GM19099 (cell line): ENCODE measurements at regions not wholly inside any gene's neighbourhood (a gene's known extent, or its start where the extent isn't known, plus 50 kb on each side); places are given as distances from the start of the nearest gene placed in this dataset.

Source experiments
- POLR2A ChIP-seq: IDR thresholded peaks from 3 replicates; pipeline ENCODE4 v1.6.1; 2011; ENCODE audit warnings: low read depth; ENCODE audit not compliant: insufficient read length; ENCODE audit errors: extremely low read depth

DNA sequence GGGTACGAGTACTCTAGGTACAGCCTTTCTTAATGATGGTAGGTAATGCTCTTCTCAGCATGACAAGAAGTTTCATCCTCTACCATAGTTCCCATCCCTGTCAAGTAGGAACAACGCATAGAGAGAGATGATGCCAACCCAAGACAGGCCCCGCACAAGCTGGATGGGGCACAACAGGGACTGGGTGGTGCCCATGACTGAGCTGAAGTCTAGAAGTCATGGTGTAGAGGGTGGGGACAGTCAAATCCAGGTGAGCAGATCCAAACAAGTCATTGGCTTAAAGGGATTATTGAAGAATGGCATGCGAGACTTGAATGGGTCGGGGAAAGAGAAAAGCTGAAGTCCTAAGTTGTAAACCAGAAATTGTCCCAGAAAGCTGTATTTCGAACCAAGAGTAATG, 84.2 kb upstream of the MDM1 start:
- no peak for TF ChIP-seq POLR2A

DNA sequence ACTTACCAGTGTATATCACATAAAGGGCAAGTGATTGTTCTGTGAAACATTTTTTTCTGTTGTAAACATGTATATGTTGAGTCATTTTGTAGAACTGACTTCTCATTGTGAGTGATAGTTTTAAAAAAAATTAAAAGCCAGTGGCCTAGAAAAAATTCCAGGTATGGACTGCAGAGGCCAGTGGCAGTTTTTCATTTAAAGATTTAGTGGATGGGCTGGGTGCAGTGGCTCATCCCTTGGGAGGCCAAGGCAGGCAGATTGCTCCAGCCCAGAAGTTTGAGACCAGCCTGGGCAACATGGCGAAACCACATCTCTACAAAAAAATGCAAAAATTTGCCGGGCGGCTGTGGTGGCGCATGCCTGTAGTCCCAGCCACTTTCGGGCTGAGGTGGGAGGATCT, 84.7 kb upstream of the MDM1 start:
- no peak for TF ChIP-seq POLR2A

DNA sequence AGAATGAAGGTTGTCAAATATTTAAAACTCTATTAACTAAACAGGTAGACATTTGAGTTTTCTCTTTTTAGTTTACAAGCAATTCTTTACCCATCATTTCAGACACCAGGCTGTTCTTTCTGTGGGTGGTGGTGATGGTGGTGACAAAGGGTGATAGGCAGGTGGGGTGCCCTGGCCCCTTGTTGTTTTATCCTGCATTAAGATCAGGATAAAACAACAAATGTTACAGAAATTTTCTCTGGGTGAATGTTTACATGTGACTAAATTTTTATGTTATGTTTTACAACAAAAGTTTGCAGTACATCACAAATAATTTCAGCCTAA, 85.9 kb upstream of the MDM1 start:
- no peak for TF ChIP-seq POLR2A

DNA sequence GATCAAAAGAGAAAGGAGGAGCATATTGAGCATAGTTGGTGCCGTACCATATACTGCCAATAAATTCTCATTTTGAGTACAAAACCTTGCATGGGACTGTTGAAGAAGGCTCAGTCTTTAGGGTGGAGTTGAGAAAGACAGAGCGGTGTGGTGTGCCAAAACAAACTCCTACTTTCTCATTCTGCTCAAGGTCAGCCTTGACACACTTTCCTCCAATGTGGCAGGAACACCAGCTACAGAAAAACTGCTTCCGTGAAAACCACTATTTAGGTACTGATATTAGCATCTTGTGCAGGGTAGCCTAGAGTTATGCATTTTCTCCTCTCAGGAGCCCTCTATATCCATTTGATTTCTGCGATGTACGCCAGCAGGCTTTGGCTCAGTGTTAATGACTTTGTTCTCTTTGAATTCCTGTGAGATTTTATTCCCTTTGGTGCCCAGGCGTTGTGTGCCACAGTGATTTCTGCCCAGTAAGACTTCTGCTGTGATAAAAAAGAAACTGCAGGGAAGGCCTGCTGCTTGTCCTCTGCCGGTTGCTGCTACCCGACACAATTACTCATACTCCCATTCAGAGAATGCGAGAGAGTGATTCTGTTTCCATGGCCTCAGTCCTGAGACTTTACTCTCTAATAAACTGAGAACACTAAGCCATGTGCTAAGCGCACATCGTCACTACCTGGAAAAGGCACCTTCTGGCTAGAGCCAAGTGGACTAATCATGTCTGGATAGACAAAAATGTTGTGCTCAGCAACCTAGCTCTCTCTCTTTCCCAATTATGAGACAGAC, 88.3 kb upstream of the MDM1 start:
- no peak for TF ChIP-seq POLR2A

DNA sequence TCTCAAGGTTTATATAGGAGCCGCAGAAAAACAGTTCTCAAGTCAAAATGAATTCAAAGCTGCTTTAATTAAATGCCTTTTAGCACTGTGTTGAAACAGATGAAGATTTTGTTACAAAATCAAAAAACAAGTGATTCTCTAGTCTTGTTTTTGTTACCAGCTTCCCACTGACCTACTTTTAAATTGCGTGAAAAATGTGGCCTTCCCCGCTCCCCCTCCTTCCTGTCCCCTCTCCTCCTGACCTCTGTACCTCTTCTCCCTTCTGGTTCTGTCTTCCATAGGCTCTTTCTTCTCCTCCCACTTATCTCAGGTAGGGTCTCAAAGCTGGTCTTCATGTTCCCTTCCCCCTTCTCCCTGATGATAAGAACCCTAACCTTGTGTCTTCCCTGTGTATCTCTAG, 90.0 kb upstream of the MDM1 start:
- TF ChIP-seq POLR2A: no peak

DNA sequence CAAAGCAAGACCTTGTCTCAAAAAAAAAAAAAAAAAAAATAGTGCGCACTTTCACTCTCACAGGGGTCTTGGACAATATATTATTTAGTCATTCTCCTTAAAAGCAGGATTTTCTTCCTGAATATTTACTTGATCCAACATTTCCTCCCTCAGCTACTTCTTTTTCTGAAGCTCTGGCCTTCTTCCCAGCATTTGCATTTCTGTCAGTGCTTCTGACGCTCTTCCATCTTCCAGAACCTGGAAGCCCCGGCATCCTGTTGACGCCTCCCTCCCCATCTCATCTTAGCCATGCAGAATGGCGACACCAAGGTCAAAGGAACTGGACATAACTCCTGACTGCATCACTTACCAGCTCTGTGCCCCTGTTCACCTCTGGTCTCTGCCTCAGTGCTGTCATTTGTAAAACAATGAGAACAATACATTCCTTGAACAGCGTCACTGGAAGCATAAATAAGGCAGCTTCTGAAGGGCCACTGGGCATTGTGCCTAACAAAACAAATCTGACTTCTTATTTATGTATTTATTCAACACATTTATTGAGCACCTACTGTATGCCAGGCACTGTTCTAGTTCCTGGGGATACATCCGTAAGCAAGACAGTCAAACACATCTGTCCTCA, 90.9 kb upstream of the MDM1 start:
- no peak for TF ChIP-seq POLR2A

DNA sequence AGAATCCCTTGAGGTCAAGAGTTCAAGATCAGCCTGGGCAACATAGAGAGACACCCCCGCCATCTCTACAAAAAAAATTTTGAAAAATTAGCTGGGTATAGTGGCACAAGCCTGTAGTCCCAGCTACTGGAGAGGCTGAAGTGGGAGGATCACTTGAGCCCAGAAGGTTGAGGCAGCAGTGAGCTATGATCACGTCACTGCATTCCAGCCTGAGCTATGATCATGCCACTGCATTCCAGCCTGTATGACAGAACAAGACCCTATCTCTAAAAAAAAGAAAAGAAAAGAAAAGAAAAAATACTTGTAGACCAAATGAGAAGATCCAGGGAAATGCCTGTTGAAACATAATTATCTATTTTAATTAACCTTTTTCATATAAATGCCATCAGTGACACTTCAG, 93.8 kb upstream of the MDM1 start:
- TF ChIP-seq POLR2A: no peak

DNA sequence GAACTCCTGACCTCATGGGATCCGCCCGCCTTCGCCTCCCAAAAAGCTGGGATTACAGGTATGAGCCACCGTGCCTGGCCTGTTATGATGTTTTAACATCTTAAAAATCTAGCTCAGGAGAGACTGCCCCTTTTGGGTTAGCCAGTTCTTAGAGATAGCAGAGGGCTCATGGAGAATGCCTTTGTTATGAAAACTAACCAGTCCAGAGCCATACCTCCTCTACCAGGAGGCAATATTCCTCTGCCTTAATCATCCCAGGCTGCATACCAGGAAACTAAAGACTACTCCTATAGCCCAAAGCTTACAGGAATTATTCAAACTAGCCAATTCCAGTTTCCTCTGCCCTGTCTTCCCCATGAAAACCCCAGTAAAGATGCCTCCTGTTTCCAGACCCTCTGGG, 96.0 kb upstream of the MDM1 start:
- TF ChIP-seq POLR2A: no peak

DNA sequence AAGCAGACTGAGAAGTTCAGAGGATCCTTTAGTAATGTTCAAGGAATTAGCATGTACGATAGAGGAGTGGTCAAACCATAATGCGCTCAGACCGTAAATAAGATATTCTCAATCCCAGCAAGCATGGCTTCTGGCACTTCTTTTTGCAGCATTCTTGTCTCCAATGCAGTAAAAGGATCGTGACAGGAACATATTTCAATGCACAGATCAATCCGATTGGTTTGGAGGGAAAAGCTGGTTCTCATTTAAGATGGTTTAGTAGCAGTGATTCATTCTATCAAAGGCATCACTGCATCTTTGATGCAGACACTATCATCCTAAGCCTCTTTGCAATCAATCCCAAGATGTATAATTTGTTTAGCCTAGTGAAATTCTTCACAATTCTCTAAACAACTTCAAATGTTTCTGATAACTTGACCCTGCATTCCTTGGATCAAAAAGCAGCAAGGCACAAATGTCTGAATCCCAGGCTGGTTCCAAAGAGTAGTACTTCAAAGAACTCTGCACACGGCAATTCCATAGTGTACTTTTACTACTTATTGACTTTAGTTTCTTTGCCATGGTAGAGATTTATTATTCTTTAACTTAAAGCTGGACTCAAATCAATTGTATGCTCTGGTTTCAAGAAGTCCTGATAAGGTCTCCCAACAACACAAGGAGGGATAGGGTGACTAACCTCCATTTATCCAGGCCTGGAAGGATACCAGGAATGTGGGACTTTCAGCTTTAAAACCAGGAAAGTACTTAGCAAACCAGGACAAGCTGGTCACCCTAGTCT, 96.8 kb upstream of the MDM1 start:
- TF ChIP-seq POLR2A: no peak

DNA sequence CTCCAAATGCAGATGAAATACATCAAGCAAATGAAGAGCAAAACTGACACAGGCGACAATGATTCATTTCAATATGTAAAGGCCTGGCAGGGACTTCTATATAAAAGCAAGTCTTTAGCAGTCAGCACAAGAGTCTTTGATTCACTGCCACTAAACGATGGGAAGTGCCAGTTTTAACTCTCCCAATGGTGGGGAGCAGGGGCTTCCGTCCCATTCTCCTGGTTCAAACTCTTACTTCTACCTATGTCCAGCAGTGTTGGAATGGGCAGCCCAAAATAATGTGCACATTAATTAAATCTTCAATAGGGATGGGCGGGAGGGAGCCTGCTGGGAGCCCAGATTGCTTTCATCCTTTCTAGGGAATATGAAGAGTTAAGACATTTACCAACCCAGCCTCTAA, 97.5 kb upstream of the MDM1 start:
- no peak for TF ChIP-seq POLR2A

DNA sequence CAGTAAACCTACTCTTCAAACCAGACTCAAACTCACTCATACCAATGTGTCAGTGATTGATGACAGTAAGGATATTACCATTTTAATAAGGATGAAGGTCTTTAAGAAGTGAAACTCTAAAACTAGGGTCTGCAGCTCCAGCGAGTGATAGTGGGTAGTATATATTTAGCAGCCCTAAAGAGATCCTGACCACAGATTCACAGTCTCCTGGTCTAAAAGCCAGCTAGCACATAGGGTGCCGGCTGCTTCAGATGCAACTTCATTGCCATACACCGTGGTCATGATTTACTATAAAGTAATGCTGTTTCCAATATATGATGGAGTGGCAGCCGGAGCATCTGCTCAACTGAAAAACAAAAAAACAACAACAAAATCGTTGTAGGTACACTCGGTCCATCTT, 99.6 kb upstream of the MDM1 start:
- no peak for TF ChIP-seq POLR2A

DNA sequence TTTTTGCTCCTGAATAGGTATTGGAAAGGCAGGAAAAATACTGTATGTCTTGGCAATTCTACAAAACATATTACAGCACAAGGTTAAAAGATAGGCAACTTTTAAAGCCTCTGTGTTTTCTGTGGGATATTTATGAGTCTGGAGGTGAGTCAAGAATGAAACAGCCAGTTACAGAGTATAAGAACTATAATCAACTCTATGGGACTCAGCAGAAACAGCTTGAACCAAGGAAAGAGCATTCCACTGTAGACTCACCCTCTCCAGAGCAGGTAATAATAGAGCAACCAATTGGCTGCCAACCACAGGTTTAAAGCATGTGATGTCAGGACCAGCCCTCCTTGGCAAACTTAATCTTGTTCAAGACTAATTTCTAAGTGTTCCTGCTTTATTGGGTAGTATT, 100.5 kb upstream of the MDM1 start:
- TF ChIP-seq POLR2A: no peak

DNA sequence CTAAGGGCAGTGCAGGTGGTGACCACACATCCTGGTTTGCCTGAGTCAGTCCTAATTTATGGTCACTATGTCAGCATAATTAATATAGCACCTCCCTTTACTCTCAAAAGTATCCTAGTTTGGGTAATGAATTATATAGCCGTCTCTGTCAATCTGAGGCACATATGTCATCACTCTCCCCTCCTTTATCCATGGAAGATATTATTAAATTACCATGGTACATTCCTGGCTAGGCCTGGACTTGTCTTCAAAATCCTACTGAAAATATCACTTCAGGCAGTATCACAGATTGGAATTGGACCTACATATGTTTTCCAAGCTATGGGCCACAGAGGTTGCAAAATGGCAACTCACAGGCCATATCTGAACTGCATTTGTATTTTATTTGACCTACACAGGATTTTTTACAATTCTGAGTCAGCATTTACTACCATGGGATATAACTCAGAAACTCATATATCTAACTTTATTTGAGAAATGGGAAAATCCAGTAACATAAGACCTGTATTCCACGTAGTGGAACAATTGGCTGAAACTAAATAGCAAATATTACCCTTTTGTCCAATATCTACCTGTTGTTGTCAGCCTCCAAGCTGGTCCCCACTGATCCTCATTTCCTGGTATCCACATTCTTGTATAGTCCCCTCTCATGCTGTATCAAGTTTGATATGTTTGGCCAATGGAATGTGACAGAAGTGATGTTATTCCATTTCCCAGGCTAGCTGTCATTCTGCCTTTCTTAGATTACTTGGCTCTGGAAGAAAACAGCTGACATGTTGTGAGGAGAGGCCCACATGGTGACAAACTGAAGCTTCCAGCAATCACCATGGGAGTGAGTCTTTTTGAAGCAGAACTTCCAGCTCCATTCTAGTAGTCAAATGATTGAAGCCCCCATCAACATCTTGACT, 102.5 kb upstream of the MDM1 start:
- no peak for TF ChIP-seq POLR2A

DNA sequence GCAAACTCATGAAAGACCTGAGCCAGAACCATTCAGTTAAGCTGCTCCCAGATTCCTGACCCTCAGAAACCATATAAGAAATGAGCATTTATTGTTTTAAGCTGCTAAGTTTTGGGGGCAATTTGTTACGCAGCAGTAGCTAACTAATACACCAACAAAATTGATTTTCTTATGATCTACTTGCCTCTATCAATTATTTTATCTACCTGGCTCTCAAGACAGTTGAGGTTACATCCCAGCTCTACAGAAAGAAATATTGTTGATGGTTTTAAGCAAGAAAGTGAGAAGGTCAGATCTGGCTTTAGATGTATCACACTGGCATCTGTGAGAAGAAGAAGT, 103.1 kb upstream of the MDM1 start:
- no peak for TF ChIP-seq POLR2A

DNA sequence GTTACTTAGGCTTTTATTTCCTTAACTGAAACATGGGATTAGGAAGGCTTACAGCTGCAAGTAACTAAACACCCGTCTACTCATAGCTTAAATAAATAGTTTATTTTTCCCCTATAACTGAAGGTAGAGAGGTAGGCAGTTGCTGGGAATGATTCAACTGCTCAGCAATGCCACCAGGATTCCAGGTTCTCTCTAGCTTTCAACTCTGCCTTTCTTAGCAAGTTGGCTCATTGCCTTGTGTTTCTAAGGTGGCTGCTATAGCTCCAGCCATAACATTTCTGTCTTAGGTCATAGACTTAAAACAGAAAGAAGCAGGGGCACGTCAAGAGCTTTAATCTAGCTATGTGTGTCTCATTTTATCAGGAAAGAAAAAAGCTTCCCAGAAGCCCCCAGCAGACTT, 103.7 kb upstream of the MDM1 start:
- no peak for TF ChIP-seq POLR2A

DNA sequence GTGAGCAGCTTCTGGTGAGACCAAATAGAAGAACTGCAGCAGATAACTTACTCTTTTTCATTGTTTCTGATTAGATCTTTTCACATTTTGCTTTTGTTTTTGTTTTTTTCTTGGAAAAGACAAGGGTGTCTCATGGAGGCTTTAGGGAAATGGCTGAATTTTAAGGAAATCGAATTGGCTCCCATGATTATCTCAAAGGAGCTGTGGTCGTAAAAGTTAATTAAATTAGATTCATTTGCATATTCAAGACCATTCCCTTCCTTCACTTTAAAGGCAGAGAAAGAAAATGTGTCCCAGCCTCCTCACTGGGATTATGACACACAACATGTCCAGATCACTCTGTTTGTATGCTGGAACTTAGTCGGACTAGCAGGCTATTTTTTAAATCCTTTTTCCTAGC, 106.4 kb upstream of the MDM1 start:
- TF ChIP-seq POLR2A: no peak

DNA sequence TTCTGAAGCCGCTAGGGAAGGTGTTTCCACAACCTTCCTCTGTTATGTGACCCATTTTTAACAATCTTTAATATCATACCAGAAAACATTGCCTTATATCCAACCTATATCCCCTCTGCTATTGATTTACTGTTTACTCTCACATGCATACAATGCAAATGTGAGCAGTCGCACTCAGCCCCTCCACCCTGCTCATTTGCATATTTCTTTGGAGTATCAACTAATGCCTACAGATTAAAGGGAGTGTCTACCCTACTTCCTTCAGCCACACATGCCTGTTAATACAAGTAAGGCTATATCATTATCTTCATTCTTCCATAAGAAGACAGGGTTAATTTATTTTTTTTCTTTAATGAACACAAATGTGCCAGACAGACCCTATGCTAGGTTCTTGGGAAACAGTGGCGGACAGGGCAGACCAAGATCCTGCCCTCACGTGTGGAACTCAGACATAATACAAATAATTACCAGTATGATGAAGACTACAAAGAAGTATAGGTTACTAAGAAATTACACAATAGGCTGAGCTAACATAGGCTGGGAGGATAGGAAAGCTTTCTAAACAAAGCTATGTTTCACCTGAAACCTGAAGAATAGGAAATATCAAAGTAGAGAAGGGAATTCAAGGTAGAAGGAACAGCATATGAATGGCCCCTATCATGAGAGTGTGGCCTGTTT, 107.3 kb upstream of the MDM1 start:
- no peak for TF ChIP-seq POLR2A
